ENCODE measurements at regions not wholly inside any gene's neighbourhood (a gene's known extent, or its start where the extent isn't known, plus 50 kb on each side); places are given as distances from the start of the nearest gene placed in this dataset.

DNA sequence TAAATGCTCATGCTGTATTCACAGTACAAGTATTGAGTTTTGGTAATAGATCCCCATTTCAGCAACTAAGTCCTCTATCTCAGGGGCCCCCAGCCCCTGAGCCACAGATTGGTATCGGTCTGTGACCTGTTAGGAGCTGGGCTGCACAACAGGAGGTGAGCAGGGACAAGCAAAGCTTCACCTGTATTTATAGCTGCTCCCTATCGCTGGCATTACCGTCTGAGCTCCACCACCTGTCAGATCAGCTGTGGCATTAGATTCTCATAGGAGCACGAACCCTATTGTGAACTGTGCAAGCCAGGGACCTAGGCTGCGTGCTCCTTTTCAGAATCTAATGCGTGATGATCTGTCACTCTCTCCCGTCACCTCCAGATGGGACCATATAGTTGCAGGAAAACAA is 262.8 kb upstream of the UBE2E2 start:
- Histone ChIP-seq H3K27ac (no peak overlapping the region), H3K4me3 (no peak overlapping the region)
- DNase-seq (ENCODE audit: low spot score) = no peak
- TF ChIP-seq, protein P1, sequence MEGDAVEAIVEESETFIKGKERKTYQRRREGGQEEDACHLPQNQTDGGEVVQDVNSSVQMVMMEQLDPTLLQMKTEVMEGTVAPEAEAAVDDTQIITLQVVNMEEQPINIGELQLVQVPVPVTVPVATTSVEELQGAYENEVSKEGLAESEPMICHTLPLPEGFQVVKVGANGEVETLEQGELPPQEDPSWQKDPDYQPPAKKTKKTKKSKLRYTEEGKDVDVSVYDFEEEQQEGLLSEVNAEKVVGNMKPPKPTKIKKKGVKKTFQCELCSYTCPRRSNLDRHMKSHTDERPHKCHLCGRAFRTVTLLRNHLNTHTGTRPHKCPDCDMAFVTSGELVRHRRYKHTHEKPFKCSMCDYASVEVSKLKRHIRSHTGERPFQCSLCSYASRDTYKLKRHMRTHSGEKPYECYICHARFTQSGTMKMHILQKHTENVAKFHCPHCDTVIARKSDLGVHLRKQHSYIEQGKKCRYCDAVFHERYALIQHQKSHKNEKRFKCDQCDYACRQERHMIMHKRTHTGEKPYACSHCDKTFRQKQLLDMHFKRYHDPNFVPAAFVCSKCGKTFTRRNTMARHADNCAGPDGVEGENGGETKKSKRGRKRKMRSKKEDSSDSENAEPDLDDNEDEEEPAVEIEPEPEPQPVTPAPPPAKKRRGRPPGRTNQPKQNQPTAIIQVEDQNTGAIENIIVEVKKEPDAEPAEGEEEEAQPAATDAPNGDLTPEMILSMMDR (IDR thresholded peaks at IDR 0.05) = no peak

DNA sequence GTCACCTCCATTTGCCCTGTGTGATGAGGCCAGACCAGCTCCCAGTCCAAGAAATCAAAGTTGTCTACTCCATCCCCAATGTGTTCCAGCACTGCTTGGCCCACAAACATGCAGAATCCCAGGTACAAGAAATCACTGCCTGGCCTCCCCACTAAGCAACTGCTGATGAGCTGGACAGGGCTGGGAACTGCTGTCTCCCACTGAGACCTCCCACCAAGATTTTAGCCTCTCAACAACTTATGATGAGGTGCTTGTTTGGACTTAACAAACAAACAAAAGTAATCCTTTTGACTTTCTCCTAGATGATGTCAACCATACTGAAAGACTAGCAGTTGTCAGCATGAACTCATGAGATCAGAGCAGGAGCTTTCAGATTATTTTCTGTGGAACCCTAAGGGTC is 260.1 kb upstream of the UBE2E2 start:
- DNase-seq (ENCODE audit: low spot score) = no peak
- Histone ChIP-seq H3K27ac (no peak overlapping the region), H3K4me3 (no peak overlapping the region)
- TF ChIP-seq, protein P1 (IDR thresholded peaks at IDR 0.05) = no peak

DNA sequence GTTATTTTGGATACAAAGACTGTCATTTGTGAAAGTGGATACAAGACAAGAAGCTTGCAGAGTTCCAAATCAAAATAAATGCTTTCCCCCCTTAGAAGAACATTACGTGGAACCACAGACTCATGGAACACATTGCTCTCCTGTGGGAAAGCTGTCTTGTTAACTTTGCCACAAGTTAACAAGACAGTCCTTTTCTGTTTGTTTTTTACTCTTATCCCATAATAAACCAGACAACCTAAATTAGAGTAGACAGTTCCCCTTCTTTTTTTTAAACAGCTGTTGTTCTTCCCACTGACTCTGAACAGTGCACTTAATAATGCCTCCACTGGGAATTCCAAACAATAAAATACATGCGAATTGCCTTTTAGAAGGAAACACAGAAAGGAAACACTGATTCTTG is 255.3 kb upstream of the UBE2E2 start:
- no peak overlapping the region for H3K4me3 ChIP-seq
- DNase-seq (ENCODE audit: low spot score) = no peak
- no peak overlapping the region for H3K27ac ChIP-seq
- TF ChIP-seq, protein P1 (IDR thresholded peaks at IDR 0.05) = no peak

DNA sequence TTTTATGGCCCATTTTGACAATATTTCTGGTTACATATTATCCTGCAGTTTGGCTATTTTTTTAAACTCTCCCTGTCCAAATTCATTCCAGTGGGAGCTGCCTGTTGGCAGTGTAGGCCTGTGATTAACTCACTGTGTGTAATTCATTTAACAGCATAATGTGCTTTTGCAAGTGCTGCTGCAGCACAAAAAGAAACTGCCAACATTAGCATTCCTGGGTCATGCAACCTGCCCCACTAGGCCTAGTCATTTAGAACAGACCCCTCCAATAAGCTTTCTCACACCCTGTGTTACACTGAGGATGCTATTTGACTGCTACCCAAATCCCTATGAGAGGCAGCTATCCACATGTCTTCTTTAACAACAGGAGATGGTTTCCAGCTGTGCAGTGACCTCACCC is 251.2 kb upstream of the UBE2E2 start:
- DNase-seq (ENCODE audit: low spot score) = no peak
- Histone ChIP-seq H3K27ac (no peak overlapping the region), H3K4me3 (no peak overlapping the region)
- TF ChIP-seq, protein P1 (IDR thresholded peaks at IDR 0.05) = no peak

DNA sequence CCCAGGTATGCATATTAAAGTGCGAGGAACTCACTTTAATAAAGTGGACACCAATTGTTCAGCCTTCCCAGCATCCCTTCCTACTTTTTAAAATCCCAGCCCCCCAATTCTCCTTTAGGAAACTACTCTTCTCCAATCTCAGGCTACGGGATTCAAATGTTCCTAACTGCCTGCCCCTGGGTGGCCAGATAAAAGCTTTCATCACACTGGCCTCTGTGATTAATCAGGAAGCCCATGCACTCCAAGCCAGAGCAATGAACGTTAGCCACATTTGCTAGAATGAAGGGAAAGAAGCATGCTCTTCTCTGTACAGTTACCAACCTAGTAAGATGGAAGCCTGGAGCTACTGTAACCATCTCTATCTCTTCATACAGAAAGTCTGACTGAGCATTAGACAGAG is 250.3 kb upstream of the UBE2E2 start:
- TF ChIP-seq, protein P1 (IDR thresholded peaks at IDR 0.05) = no peak
- Histone ChIP-seq H3K4me3 (no peak overlapping the region), H3K27ac (no peak overlapping the region)
- DNase-seq (ENCODE audit: low spot score) = no peak

DNA sequence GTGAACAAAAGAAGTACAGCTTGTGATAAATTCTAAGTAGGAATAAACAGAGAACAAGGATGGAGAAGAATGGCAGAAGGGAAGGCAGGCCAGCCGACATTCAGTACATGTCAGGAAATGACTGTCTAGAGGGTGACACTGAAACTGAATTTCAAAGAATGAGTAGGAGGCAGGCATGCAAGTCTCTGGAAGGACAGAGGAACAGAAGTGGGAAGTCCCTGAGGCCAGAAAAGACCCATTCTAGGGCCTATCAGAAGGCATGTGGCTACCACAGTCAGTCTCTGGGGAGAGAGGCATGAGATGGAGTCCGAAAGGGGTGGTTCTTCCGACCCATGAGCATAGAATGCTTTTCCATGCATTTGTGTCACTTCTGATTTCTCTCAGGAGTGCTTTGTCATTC is 243.5 kb upstream of the UBE2E2 start:
- DNase-seq (ENCODE audit: low spot score) = no peak
- no peak overlapping the region for H3K4me3 ChIP-seq
- H3K27ac ChIP-seq = no peak overlapping the region
- TF ChIP-seq, protein P1 (IDR thresholded peaks at IDR 0.05) = no peak

DNA sequence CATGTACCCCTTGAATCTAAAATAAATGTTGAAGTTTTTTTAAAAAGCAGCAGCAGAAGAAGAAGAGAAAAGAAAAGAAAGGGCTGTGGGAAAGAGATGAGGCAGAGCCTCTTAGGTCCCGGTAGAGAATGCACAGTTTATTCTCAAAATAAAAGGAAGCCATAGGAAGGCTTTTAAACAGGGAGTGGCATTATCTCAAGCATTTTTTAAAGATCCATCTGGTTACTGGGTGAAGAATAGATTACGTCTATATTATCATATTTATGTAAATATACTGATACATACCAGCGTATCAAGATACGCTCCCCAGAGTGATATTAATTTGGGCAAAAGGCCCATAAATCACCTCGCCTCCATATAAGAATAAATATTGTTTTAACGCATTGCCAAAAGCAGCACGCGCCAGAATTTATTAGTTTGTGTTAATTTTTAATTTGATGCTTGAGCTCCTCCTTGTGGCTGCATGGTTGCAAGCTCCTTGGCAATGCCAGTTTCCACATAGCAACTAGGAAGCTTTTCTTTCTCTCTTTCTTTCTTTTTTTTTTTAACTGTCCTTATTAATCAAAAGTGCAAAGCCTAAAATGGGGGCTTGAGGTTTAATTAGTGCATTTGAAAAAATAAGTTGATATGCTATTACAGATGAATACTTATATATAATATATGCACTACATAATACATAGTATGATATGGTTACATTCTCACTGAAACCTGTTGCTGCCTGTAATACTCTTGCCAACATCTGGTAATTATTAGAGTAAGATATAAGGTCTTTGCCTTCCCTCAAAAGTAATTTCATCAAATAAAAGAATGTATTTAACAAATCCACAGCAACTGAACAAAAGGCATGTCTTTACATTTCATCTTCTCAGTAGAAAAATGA is 242.8 kb upstream of the UBE2E2 start:
- TF ChIP-seq, protein P1 (IDR thresholded peaks at IDR 0.05) = peak; percentile 21
- DNase-seq (ENCODE audit: low spot score) = no peak
- H3K27ac ChIP-seq = no peak overlapping the region
- peak overlapping the region; percentile 34 for H3K4me3 ChIP-seq
